CD1c-positive myeloid dendritic cell (primary cell): ENCODE measurements at regions not wholly inside any gene's neighbourhood (a gene's known extent, or its start where the extent isn't known, plus 50 kb on each side); places are given as distances from the start of the nearest gene placed in this dataset.
"Not testable (repeated sequence)": the region's sequence is repeated elsewhere in the genome, so short reads cannot be mapped to it uniquely, and the experiment has no call there.

Experiments
- DNase-seq: peaks from one replicate; pipeline ENCODE4 v3.0.0-alpha.2; 2016; ENCODE audit errors: extremely low spot score

- DNase-seq: no peak
These were observed 488.7 kb upstream of the SLC39A10 start for GRCh38 chr2:195168369-195168768.

- DNase-seq: no peak
These were observed 492.1 kb upstream of the SLC39A10 start for GRCh38 chr2:195164930-195165329.

GRCh38 chr2:195162918-195163317, 494.1 kb upstream of the SLC39A10 start:
- no peak for DNase-seq

GRCh38 chr2:195162194-195162593, 494.8 kb upstream of the SLC39A10 start:
- no peak for DNase-seq

- DNase-seq: no peak
These were observed 496.1 kb upstream of the SLC39A10 start for GRCh38 chr2:195160963-195161362.

GRCh38 chr2:195151711-195152110, 505.3 kb upstream of the SLC39A10 start:
- DNase-seq: no peak

- no peak for DNase-seq
These were observed 506.2 kb upstream of the SLC39A10 start for GRCh38 chr2:195150819-195151218.

GRCh38 chr2:195148004-195148403, 509.0 kb upstream of the SLC39A10 start:
- DNase-seq: no peak

- DNase-seq: no peak
These were observed 510.1 kb upstream of the SLC39A10 start for GRCh38 chr2:195146761-195147541.

GRCh38 chr2:195138435-195138834, 518.6 kb upstream of the SLC39A10 start:
- no peak for DNase-seq

- not testable (repeated sequence) for DNase-seq
These were observed 531.1 kb upstream of the SLC39A10 start for GRCh38 chr2:195125889-195126288.

GRCh38 chr2:195124391-195125079, 532.5 kb upstream of the SLC39A10 start:
- no peak for DNase-seq

- no peak for DNase-seq
These were observed 534.4 kb upstream of the SLC39A10 start for GRCh38 chr2:195122653-195123052.

GRCh38 chr2:195121341-195121740, 535.7 kb upstream of the SLC39A10 start:
- no peak for DNase-seq

- no peak for DNase-seq
These were observed 537.8 kb upstream of the SLC39A10 start for GRCh38 chr2:195119231-195119630.

GRCh38 chr2:195118276-195118675, 538.8 kb upstream of the SLC39A10 start:
- no peak for DNase-seq

GRCh38 chr2:195117011-195117410, 540.0 kb upstream of the SLC39A10 start:
- DNase-seq: no peak

- no peak for DNase-seq
These were observed 541.3 kb upstream of the SLC39A10 start for GRCh38 chr2:195115738-195116137.

- DNase-seq: no peak
These were observed 548.8 kb upstream of the SLC39A10 start for GRCh38 chr2:195108182-195108581.

- no peak for DNase-seq
These were observed 550.2 kb upstream of the SLC39A10 start for GRCh38 chr2:195106681-195107380.

GRCh38 chr2:195105581-195105980, 551.4 kb upstream of the SLC39A10 start:
- no peak for DNase-seq

- no peak for DNase-seq
These were observed 562.7 kb upstream of the SLC39A10 start for GRCh38 chr2:195094330-195094729.

GRCh38 chr2:195092341-195092740, 564.7 kb upstream of the SLC39A10 start:
- DNase-seq: no peak
